Esophagus mucosa (tissue), 1 donor: ENCODE measurements at regions not wholly inside any gene's neighbourhood (a gene's known extent, or its start where the extent isn't known, plus 50 kb on each side); places are given as distances from the start of the nearest gene placed in this dataset.
"Not testable (repeated sequence)": the region's sequence is repeated elsewhere in the genome, so short reads cannot be mapped to it uniquely, and the experiment has no call there.

Experiments
- ATAC-seq: fragments of 200-7000 bp; cut with Tn5 transposase; one replicate; pipeline ENCODE4 v1.9.1; 2020
- donor health status: DM: yes; HTN: yes; CAD: no.

DNA sequence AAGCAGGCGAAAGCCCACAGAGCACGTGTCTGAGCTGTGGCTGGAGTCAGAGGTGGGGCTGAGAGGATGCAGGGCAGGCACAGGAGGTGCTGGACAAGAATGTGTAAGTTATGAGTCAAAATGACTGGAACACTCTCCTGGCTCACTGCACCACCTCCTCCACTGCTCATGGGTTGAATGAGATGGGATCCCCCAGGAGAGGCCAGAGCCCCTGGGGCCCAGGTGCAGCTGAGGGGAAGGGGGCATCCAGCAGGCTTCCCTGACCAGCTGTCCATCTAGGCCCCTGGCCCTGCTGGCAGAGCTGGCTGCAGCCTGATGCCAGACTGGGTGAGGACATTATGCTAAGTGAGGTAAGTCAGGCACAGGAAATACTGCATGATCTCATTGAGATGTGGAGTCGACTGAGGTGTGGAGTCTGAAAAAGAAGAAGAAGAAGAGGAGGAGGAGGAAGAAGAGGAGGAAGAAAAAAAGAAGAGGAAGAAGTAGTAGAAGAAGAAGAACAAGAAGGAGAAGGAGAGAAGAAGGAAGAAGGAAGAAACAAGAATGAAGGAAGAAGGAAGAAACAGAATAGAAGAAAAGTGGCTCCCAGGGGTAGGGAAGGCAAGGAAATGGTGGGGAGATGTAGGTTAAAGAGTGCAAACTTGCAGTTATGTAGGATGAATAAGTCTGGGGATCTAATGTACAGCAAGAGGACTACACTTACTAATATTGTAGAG is 747.4 kb downstream of the UQCRFS1 start:
- ATAC-seq: no peak

DNA sequence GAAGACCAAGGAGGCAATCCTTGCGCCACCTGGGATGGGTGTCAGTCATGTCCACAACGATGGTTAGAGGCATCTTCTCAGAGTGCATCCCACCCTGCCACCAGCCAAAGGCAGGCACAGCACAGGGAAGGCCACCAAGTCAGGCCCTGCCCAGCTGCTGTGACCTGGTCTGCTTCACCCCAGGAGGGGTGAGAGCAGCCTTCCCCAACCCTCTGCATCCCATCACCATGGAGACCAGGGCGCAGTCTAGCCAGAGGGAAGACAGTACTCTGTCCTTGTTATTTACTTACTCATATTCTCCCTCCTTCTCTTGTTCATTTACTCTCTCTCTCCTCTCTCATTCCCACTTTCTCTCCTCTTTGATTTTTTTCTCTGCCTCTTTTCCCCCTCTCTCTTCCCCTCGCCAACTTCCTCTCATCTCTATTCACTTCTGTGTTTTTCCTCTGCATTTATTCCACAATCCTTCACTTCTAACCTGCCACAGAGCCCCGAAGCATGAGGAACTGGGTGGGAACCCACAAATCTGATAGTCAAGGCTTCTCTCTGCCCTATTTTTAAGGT is 749.4 kb downstream of the UQCRFS1 start:
- no peak for ATAC-seq

DNA sequence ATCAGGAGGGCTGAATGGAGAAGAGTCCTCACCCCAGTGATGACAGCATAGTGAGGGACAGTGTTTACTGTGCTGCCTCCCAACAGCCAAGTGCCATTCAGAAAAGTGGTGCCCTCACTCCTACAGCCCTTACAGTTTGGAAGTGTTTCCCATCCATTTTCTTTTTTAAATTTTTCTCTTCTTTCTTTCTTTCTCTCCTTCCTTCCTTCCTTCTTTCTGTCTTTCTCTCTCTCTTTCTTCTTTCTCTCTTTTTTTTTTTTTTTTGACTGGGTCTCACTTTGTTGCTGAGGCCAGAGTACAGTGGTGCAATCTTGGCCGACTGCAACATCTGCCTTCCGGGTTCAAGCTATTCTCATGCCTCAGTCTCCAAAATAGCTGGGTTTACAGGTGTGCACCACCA is 755.3 kb downstream of the UQCRFS1 start:
- no peak for ATAC-seq

DNA sequence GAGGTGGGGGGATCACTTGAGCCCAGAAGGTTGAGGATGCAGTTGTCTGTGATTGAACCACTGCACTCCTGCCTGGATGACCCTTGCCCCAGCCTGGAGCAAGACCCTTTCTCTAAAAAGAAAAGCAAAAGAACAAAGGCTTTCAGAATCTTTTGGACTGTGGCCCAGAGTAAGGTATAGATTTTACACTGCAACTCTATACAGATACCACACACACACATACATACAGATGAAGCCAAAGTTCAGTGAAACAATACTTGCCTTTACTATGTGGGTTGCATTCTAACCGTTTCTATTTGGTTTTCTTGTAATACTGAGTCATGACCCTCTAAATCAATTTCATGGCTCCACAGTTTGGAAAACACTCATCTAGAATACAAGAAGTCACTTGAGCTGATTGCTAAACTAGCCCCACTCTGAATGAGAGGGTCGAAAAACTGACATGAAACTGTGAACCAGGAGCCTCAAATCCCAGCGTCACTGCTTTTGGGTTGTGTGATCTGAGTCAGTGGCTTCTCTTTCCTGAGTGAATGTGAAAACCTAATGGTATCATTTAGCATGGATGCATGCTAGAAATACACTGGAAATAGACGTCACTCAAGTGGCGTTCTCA is 756.1 kb downstream of the UQCRFS1 start:
- no peak for ATAC-seq

DNA sequence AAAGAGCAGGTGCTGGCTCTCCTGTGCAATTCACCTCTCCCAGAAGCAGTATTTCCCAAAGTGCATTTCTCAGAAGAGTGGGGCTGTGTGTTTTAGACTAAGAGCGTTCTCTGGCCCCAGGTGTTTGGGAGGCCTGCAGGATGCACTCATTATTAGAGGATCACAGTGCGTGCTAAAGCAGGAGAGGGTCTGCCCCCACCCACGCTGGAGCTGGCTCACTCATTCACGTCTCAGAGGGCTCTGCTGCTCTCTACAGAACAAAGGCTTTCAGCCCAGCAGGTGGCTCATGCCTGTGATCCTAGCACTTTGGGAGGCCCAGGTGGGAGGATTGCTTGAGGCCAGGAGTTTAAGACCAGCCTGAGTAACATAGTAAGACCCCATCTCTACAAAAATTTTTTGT is 756.7 kb downstream of the UQCRFS1 start:
- ATAC-seq: no peak

DNA sequence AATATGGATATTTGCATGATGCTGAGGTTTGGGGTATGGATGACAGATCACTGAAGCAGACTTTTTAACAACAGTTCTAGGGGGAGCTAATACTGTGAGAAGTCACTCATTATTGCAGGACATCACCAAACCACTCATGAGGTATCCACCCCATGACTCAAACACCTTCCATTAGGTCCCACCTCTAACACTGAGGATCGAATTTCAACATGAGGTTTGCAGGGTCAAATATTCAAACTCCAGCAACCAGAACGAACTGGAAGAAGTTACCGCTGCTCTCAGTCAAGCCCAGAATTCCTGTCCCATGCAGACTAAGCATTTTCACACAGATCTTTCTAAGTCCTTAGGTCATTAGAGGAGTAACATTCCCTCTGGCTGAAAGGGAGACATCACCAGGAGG is 758.9 kb downstream of the UQCRFS1 start:
- ATAC-seq: no peak

DNA sequence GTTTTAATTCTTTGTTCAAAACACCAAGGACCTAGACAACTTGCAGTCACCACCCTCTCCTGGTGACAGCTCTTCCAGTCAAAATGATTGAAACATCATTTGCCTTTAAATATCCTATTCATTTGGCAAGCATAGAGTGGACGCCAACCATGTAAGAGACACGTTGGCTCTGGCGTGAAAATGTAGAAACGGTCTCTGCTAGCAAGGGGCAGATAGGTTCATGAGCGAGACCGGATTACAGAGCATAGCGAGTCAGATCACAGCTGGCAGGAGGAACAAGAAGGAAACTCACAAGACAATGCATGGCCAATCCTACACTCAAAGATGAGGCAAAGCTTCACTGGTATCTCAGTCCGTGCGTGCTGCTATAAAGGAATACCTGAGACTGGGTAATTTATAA is 759.5 kb downstream of the UQCRFS1 start:
- no peak for ATAC-seq

DNA sequence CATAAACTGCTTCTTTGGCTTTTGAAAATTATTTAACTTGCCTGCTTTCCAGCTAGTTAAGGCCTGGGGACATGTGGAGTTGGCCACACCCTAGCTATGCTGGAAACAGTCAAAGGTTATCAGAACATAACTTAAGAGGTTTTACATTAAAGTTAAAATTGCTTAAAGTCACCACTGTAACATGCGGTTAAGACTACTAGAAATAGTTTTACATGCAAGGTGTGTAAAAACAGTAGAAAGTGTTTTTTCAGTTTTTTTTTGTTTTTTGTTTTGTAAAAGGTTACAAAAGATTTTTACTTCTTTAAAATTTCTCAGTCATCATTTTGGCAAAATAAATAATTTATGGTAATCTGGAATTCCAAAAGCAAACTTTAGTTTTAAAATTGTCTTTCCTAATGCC is 763.1 kb downstream of the UQCRFS1 start:
- no peak for ATAC-seq

DNA sequence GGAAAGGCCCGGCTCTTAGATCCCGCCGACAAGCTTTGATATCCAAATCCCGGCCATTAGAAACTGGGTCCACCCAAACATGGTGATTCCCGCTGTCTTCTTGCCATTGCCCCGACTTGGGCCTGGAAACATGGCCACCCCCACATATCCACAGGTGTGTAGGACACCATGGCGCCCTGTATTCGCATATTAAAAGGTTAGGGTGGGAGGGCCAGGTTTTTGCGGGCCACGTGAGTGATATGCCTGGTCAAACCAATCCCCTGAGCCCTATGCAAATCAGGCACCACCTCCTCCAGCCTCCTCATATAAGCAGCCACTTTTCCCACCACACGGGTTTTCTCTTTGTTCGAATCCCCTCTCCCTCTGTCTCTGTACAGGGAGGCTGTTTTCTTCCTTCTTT is 766.4 kb downstream of the UQCRFS1 start:
- no peak for ATAC-seq

DNA sequence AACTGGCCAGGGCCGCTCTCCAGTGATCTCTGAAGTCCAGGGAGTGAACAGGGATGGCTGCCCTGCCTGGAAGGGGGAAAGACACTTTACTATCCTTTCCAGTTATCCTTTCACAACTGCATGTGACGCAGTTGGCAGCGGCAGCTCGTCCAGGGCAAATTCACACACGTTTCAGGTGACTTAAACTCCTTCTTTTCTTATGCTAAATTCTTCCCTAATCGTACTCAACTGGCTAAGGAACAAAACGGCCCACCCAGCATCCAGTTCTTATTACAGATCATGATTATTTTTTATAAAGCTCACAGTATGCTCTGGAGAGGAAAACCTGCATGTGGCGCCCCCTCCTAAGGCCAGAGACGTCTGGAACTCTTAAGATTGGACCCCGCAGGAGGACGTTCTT is 767.1 kb downstream of the UQCRFS1 start:
- ATAC-seq: no peak

DNA sequence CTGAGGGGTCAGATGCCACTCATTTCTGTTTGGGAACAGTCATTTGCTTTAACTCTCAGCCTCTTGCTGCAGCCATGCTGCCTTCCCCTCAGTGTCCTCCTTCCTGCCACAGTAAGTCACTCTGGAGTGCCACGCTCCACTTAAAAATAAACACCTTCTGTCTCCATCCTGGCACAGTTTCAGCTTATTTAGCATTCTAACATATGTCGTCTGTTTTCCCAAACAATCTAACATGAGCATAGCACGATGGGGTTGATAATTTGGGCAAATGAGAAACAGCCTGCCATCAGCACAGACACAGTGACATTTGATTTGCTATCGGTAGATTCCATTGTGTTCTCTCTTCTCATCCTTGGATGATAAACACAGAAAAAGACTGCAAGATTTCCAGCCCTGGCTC is 768.6 kb downstream of the UQCRFS1 start:
- ATAC-seq: no peak

DNA sequence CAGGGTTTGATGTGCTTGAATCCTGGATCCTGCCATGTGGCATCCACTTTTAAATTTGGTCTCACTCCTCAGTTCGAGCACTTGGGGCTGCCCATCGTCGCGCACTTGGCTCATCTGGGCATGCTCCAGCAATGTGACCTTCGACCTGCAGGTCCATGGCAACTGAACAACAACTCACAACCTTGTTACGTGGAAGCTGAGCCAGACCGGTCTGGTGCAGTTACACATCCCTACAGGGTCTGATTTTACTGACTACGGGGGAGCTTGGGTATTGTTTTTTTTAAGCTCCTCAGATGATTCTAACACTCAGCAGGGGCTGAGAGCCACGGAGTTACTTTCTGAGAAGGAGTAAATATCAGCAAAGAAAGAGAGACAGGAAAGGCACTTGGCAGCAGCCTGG is 769.6 kb downstream of the UQCRFS1 start:
- ATAC-seq: no peak

DNA sequence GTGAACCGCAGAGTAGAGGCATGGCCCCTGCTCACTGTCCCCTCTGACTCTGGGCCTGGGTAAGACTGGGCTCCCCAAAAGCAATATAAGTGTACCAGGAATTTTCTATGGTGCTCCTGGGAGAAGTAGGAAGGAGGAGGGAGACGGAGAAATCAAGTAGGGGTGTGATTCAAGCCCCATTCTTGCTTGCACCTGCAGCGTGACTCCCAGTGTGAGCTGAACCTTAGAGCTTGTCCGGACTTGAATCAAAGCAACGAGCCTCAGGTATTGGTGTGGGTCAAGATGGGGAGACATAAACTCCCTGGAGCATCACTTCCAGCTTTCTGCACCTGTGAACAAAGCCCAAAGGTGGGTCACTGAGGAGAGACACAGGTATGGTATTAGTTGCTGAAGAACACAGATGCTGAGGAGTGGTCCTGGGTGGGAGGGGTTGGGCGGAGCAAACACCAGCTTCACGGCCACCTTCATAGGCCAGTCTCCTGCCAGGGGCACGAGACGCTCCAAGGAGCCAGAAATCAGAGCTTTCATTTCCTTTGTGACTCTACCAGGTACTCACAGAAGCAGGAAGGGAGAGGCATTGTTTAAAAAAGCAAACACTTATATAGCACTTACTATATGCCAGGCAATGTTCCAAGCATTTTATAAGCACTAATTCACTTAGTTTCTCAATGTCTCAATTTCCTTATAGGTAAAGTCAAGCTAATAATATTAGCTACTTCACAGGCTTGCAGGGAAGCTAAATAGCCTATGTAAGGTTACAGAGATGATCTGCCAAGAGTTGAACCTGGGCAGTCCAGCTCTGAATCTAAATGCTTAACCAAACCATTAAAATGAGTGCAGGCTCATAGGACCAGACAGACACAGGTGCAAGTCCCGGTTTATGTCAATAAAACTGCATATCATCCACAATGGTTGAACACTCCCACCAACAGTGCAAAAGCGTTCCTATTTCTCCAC is 775.3 kb downstream of the UQCRFS1 start:
- no peak for ATAC-seq

DNA sequence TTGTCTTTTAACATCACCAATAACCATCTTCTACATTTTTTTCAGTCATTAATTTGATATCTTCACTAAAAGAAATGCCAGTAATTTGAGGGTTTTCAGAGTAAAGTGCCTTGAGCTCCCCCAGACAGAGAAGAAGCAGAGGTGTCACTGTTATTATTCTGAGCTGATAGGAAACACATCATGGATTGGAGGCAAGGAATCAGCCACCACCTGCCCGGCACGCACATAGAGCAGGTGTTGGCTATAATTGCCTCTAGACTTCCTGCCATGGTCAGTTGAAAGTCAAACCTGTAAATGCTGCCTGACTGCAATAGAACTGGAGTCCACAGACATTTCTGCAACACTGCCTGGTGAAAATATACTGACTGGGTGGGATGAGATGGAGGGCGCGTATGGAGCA is 776.6 kb downstream of the UQCRFS1 start:
- ATAC-seq: no peak

DNA sequence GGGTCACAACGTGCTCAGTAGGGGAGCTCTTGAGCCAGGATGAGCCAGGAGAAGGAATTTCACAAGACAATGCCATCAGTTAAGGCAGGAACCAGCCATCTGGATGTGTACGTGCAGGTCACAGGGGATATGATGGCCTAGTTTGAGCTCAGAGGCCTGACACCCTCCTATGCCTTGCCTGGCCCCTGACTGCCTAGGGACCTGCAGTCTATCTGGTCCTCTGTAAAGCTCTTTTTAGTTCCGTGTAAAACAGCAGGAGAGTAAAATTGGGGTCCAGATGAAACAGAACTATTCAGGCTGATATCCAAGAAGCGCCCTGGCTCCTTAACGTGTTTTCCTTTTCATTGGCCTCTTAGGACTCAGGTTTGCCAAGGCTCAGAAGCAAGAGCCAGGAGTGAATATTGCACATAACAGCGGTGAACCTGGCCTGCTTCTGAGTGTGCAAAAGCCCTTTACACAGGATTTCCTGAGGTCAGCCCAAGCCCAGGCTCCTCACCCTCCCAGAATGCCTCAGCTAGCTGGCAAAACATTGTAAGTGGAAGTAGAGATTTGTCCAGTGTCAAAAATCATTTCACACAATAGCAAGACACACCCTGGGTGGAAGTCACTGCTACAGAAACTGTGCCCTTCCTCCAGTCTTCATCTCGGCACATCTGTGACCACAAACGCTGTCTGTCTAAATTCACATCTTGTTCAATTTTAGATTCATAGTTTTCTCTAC is 777.2 kb downstream of the UQCRFS1 start:
- no peak for ATAC-seq

DNA sequence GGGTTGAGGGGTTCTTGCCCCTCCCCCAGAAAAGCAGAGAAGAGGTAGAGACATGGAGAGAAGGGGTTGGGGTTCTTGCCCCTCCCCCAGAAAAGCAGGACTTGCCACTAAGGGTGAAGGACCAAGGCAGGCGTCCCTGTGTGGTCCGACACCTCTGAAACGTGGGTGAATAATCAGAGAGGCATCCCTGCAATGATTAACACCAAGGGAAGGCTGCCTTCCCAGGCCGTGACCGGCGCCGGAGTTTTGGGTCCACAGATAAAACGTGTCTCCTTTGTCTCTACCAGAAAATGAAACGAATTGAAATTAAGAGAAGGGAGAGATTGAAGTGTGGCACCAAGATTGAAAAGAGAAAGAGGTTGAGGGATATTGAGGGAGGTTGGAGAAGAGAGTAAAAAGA is 778.2 kb downstream of the UQCRFS1 start:
- not testable (repeated sequence) for ATAC-seq

DNA sequence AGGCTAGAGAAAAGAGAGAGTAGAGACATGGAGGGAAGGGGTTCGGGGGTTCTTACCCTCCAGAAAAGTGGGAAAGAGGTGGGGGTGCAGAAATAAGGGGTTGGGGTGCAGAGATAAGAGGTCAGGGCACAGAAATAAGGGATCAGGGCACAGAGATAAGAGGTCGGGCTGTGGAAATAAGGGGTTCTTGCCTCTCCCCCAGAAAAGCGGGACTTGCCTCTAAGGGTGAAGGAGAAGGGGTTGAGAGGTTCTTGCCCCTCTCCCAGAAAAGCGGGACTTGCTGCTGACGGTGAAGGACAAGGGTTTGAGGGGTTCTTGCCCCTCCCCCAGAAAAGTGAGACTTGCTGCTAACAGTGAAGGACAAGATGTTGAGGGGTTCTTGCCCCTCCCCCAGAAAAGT is 778.6 kb downstream of the UQCRFS1 start:
- not testable (repeated sequence) for ATAC-seq

DNA sequence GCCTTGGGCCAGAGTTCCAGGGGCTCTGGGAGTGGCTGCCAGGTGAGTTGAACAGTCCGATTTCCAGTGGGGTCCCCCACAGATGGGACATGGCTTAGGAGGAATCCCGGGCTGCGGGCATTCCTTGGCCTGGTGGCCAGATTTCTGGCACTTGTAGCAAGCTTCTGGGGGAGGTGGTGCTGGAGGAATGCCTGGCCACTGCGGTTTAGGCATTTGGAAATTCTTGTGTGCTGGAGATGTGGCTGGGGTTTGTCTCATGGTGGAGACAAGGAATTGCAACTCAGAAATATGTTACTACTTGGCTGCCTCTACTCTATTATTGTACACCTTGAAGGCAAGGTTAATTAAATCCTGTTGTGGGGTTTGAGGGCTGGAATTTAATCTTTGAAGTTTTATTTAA is 779.8 kb downstream of the UQCRFS1 start:
- ATAC-seq: not testable (repeated sequence)

DNA sequence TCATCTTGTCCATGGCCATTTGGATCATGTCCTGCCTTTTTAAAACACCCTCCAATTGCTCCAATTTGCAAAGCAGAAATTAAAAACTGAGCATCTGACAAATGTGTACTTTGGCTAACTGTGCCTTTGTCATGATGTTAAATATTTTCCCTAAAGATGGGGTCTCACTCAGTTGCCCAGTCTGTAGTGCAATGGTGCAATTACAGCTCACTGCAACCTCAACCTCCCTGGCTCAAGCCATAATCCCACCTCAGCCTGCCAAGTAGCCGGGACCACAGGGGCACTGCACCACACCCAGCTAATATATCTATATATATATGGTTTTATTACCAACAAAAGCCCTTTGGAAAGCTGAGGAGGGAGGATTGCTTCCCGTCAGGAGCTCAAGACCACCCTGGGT is 782.7 kb downstream of the UQCRFS1 start:
- no peak for ATAC-seq

DNA sequence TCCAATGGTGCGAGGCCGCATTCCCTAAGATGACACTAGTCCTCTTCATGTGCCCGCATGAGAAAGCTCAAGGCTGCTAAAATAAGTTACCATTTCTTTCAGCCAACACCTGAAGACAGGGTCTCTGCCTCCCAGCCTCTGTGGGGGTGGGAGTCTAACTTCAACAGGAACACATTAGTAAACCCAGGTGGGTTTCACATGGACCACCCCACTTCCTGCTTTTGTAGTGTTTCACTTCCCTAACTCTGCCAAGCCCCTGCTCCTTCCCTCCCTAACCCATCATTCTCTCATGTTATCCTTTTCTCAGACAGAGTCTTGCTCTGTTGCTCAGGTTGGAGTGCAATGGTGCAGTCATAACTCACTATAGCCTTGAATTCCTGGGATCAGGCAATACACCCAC is 783.6 kb downstream of the UQCRFS1 start:
- ATAC-seq: no peak

DNA sequence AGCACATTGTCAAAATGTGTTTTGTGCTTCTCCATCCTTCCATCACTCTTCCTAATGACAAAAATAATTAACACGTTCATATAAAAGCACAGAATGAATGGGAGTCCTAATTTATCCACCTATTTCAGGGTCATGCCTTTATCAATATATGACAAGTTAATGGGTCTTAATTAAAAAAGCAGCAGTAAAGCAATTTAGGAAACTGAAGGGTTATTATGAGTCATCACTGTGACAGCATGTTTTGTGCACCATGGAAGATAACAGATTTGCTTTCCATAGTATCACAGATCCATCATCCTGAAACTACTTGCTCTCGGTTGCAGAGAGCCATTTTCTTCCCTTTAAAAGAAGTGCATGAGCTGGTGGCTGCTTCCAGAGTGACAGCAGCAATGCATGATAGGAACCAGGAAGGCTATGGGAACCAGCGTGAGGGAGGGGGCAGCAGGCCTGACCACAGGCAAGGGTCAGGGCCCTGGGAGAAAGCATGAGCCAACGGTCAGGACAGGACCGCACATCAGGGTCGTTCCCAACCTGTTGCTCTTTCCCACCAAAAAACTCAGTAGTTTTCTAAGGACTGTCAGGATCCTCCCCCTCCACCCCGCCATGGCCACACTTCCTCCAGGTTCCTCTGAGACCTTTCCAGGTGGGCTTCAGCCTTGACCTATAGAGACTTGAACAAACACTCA is 784.1 kb downstream of the UQCRFS1 start:
- ATAC-seq: no peak
